ENCODE measurements at regions not wholly inside any gene's neighbourhood (a gene's known extent, or its start where the extent isn't known, plus 50 kb on each side); places are given as distances from the start of the nearest gene placed in this dataset.

DNA sequence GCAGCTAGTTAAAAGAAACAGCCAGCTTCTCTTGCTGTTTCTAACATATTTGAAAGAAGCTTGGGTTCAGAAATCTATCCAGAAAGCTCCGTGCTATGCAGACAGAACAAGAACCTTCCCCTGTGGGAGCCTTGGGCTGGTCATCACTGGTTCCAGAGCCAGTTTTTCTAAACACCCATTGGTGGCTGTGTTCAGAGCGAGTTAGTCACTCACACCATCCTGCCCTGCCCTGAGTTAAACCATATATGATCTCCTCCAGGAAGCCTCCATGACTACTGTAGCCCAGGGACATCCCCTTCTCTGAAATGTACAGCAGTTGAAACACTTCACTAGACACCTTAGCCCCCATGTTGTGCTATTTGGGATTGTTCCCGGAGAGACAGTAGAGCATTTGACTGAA lies 200.8 kb upstream of the SGCG start:
- no peak for TF ChIP-seq POLR2A (IDR thresholded peaks at IDR 0.05)
- TF ChIP-seq, protein P1, sequence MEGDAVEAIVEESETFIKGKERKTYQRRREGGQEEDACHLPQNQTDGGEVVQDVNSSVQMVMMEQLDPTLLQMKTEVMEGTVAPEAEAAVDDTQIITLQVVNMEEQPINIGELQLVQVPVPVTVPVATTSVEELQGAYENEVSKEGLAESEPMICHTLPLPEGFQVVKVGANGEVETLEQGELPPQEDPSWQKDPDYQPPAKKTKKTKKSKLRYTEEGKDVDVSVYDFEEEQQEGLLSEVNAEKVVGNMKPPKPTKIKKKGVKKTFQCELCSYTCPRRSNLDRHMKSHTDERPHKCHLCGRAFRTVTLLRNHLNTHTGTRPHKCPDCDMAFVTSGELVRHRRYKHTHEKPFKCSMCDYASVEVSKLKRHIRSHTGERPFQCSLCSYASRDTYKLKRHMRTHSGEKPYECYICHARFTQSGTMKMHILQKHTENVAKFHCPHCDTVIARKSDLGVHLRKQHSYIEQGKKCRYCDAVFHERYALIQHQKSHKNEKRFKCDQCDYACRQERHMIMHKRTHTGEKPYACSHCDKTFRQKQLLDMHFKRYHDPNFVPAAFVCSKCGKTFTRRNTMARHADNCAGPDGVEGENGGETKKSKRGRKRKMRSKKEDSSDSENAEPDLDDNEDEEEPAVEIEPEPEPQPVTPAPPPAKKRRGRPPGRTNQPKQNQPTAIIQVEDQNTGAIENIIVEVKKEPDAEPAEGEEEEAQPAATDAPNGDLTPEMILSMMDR (IDR thresholded peaks at IDR 0.05), result no peak
